Right lobe of liver (tissue), 6 donors: ENCODE measurements at regions not wholly inside any gene's neighbourhood (a gene's known extent, or its start where the extent isn't known, plus 50 kb on each side); places are given as distances from the start of the nearest gene placed in this dataset.

Experiments used
- ATAC-seq, 4 donors: fragments of 200-7000 bp; cut with Tn5 transposase; one replicate each; pipeline ENCODE4 v1.9.1; 2020; ENCODE audit warnings: mild to moderate bottlenecking in 4 of 4, moderate library complexity in 4 of 4
- DNase-seq, 3 donors: peaks; one replicate each; pipeline ENCODE4 v3.0.0-alpha.2; 2020
- H3K27ac ChIP-seq, 3 donors: fragments of 200-600 bp; one replicate each; pipeline ENCODE4 v1.8.0; 2022
- H3K27me3 ChIP-seq, 2 donors: fragments of 200-600 bp; one replicate each; pipeline ENCODE4 v1.8.0; 2022
- H3K36me3 ChIP-seq, 4 donors: fragments of 200-600 bp; sonication (generic) in 1 of 4; one replicate each; pipeline versions ENCODE4 v1.5.1 to v1.8.0; 2017 to 2022; ENCODE audit warnings: control low read depth in 1 of 4
- H3K4me1 ChIP-seq, 4 donors: fragments of 200-600 bp; sonication (generic) in 1 of 4; one replicate each; pipeline versions ENCODE4 v1.5.1 to v1.8.0; 2017 to 2022; ENCODE audit warnings: control low read depth in 1 of 4
- H3K4me3 ChIP-seq, 3 donors: fragments of 200-600 bp; one replicate each; pipeline ENCODE4 v1.8.0; 2022
- H3K9me3 ChIP-seq, 4 donors: fragments of 200-600 bp; sonication (generic) in 1 of 4; one replicate each; pipeline versions ENCODE4 v1.5.1 to v1.8.0; 2017 to 2022; ENCODE audit warnings: control low read depth in 1 of 4
- POLR2A ChIP-seq: fragments of 450-650 bp; IDR thresholded peaks from one replicate; pipeline ENCODE4 v1.6.1; 2017; ENCODE audit warnings: antibody characterized with exemption, mild to moderate bottlenecking
- WGBS: methylation state at CpG from one replicate; pipeline ENCODE4 v1.1.6; 2018; ENCODE audit warnings: low coverage, low lambda C conversion rate; ENCODE audit not compliant: insufficient coverage; ENCODE audit errors: missing lambda C conversion rate; 5-methylcytosine and 5-hydroxymethylcytosine counted together
- intact Hi-C, 2 donors: fragments of 100-400 bp; cut with DNase I; formaldehyde crosslinking; loops; one replicate each; pipeline versions ENCODE4 v1.11.2 to v1.14.1; 2022
- TF ChIP-seq, protein P1 (sequence below), 4 donors: fragments of 200-600 bp in 3 of 4; fragments of 450-650 bp in 1 of 4; IDR thresholded peaks; one replicate each; pipeline versions ENCODE4 v1.5.1 to v1.8.0; 2016 to 2022; ENCODE audit warnings: antibody characterized with exemption in 4 of 4, mild to moderate bottlenecking in 2 of 4
- donor health status: DM: no; HTN: yes; CAD: no.
- donor health status: DM: no; HTN: no; CAD: no.
- donor health status: DM: no; HTN: no; CAD: no.
- donor health status: DM: no; HTN: yes; CAD: no.
- donor health status: DM: no; HTN: yes; CAD: no.

- 34% methylated on average over 4 of the region's 4 CpGs for WGBS
- no peaks in the 10 kb centered on the region for H3K36me3 ChIP-seq
- intact Hi-C loops: no loop called here
Observed at GRCh38 chr15:37682304-37682703, 252.1 kb upstream of the TMCO5A start.

DNA sequence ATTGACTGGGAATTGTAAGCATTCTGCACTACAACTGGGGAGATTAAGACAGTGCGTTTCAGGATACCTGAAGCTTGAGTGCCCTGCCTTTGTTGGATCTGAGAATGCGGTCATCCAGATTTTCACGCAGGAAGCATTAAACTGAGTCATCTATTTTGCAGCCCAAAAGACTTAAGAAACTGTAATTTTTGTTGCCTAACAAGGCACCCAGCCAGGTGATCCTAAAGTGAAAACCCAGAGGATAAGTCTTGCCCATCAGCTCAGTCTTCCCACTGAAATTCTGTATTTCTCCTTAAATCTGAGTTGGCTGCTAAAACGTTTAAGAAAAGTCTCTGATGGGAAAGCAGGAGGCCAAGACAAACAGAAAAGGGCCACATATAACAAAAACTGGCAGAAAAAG is 242.5 kb upstream of the TMCO5A start:
- Histone ChIP-seq H3K27ac (no peak overlapping the region), H3K27me3 (no peaks in the 10 kb centered on the region), H3K4me3 (no peak overlapping the region), H3K36me3 (no peaks in the 10 kb centered on the region), H3K4me1 (no peaks in the 10 kb centered on the region), H3K9me3 (no peaks in the 10 kb centered on the region)
- ATAC-seq (no peak), DNase-seq (no peak)
- no peak for TF ChIP-seq POLR2A
- TF ChIP-seq, protein P1, sequence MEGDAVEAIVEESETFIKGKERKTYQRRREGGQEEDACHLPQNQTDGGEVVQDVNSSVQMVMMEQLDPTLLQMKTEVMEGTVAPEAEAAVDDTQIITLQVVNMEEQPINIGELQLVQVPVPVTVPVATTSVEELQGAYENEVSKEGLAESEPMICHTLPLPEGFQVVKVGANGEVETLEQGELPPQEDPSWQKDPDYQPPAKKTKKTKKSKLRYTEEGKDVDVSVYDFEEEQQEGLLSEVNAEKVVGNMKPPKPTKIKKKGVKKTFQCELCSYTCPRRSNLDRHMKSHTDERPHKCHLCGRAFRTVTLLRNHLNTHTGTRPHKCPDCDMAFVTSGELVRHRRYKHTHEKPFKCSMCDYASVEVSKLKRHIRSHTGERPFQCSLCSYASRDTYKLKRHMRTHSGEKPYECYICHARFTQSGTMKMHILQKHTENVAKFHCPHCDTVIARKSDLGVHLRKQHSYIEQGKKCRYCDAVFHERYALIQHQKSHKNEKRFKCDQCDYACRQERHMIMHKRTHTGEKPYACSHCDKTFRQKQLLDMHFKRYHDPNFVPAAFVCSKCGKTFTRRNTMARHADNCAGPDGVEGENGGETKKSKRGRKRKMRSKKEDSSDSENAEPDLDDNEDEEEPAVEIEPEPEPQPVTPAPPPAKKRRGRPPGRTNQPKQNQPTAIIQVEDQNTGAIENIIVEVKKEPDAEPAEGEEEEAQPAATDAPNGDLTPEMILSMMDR (IDR thresholded peaks at IDR 0.05): no peak
- WGBS: 66% methylated on average over 4 of the region's 4 CpGs
- intact Hi-C loops: no loop called here

More at GRCh38 chr15:37682304-37682703, 252.1 kb upstream of the TMCO5A start:
- Histone ChIP-seq H3K4me3 (no peak overlapping the region), H3K27ac (no peak overlapping the region), H3K27me3 (no peaks in the 10 kb centered on the region), H3K4me1 (no peaks in the 10 kb centered on the region), H3K9me3 (no peaks in the 10 kb centered on the region)
- DNase-seq (no peak), ATAC-seq (peak; percentile 60 to 77 (median 76))
- TF ChIP-seq POLR2A: no peak
- TF ChIP-seq, protein P1 (IDR thresholded peaks at IDR 0.05): peak; percentile 23 to 51 (median 48)

GRCh38 chr15:37693926-37694325 is 240.5 kb upstream of the TMCO5A start:
- intact Hi-C loops: no loop called here

GRCh38 chr15:37695719-37696118 is 238.7 kb upstream of the TMCO5A start:
- intact Hi-C loops: no loop called here
- TF ChIP-seq, protein P1 (IDR thresholded peaks at IDR 0.05): no peak
- no peak overlapping the region for H3K27ac ChIP-seq

More at GRCh38 chr15:37693926-37694325, 240.5 kb upstream of the TMCO5A start:
- DNase-seq (no peak), ATAC-seq (no peak)
- Histone ChIP-seq H3K36me3 (no peaks in the 10 kb centered on the region), H3K27me3 (no peaks in the 10 kb centered on the region), H3K9me3 (no peaks in the 10 kb centered on the region), H3K27ac (no peak overlapping the region), H3K4me1 (no peaks in the 10 kb centered on the region), H3K4me3 (no peak overlapping the region)
- TF ChIP-seq POLR2A: no peak
- TF ChIP-seq, protein P1 (IDR thresholded peaks at IDR 0.05): no peak
- WGBS: 65% methylated on average over 3 of the region's 3 CpGs

GRCh38 chr15:37698679-37699078 is 235.8 kb upstream of the TMCO5A start:
- WGBS: 66% methylated on average over 3 of the region's 3 CpGs
- no peaks in the 10 kb centered on the region for H3K4me1 ChIP-seq
- intact Hi-C loops: no loop called here
- TF ChIP-seq, protein P1 (IDR thresholded peaks at IDR 0.05): peak in 2 of 4 donors; percentile 19 to 24
- no peak for TF ChIP-seq POLR2A
- ATAC-seq (peak; percentile 28 to 73 (median 50)), DNase-seq (no peak)
- no peaks in the 10 kb centered on the region for H3K27me3 ChIP-seq
- H3K4me3 ChIP-seq: no peak overlapping the region
- H3K36me3 ChIP-seq: no peaks in the 10 kb centered on the region
- no peak overlapping the region for H3K27ac ChIP-seq
- H3K9me3 ChIP-seq: no peaks in the 10 kb centered on the region

More at GRCh38 chr15:37695719-37696118, 238.7 kb upstream of the TMCO5A start:
- H3K27me3 ChIP-seq: no peaks in the 10 kb centered on the region
- DNase-seq (no peak), ATAC-seq (no peak)
- H3K4me1 ChIP-seq: no peaks in the 10 kb centered on the region
- H3K9me3 ChIP-seq: no peaks in the 10 kb centered on the region
- H3K36me3 ChIP-seq: no peaks in the 10 kb centered on the region
- no peak overlapping the region for H3K4me3 ChIP-seq
